Sigmoid colon (tissue), 4 donors: ENCODE measurements at regions not wholly inside any gene's neighbourhood (a gene's known extent, or its start where the extent isn't known, plus 50 kb on each side); places are given as distances from the start of the nearest gene placed in this dataset.

Experiments used
- POLR2AphosphoS5 ChIP-seq, 4 donors: sonication (generic); formaldehyde crosslinking; IDR thresholded peaks; one replicate each; pipeline ENCODE4 v1.6.1; 2017; ENCODE audit warnings: antibody characterized with exemption in 4 of 4
- TF ChIP-seq, protein P1 (sequence below), 4 experiments: fragments of 450-650 bp in 3 of 4; fragments of 200-600 bp in 1 of 4; IDR thresholded peaks; one replicate each; pipeline ENCODE4 v1.5.1; 2016 to 2019; ENCODE audit warnings: antibody characterized with exemption in 4 of 4, mild to moderate bottlenecking in 3 of 4, moderate library complexity in 2 of 4

- no peak for TF ChIP-seq POLR2AphosphoS5 (IDR thresholded peaks at IDR 0.05)
- TF ChIP-seq, protein P1, sequence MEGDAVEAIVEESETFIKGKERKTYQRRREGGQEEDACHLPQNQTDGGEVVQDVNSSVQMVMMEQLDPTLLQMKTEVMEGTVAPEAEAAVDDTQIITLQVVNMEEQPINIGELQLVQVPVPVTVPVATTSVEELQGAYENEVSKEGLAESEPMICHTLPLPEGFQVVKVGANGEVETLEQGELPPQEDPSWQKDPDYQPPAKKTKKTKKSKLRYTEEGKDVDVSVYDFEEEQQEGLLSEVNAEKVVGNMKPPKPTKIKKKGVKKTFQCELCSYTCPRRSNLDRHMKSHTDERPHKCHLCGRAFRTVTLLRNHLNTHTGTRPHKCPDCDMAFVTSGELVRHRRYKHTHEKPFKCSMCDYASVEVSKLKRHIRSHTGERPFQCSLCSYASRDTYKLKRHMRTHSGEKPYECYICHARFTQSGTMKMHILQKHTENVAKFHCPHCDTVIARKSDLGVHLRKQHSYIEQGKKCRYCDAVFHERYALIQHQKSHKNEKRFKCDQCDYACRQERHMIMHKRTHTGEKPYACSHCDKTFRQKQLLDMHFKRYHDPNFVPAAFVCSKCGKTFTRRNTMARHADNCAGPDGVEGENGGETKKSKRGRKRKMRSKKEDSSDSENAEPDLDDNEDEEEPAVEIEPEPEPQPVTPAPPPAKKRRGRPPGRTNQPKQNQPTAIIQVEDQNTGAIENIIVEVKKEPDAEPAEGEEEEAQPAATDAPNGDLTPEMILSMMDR (IDR thresholded peaks at IDR 0.05): no peak
Observed at GRCh38 chr1:56196839-56197238, 382.5 kb downstream of the PLPP3 start.
